ENCODE measurements at regions not wholly inside any gene's neighbourhood (a gene's known extent, or its start where the extent isn't known, plus 50 kb on each side); places are given as distances from the start of the nearest gene placed in this dataset.

DNA sequence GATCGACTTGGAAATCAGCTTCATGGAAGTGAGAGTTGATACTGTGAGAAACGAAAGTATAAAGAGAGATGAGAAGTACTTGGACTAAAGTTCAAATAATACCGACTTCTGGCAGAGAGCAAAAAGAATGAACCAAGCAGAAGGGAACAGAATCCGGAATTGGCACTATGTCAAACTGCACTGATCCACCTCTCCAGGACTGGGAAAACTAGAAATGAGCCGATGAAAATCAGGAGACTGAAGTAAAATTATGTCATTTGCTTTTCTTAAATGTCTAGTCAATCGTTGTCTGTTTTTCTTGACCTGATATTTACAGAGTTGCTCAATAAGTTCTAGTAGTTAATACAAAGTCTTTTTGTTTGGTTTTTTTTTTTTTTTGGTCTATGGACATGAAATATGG, 163.0 kb upstream of the FOXG1 start:
- no peaks in the 10 kb centered on the region for H3K4me1 ChIP-seq (ENCODE audit: insufficient read depth, low read length)
- H3K36me3 ChIP-seq (ENCODE audit: insufficient read depth, low read length), result no peaks in the 10 kb centered on the region
- H3K27me3 ChIP-seq (ENCODE audit: insufficient read depth, low read length, poor library complexity), result no peaks in the 10 kb centered on the region
- ATAC-seq (ENCODE audit: insufficient read depth, low read depth) (no peak), DNase-seq (no peak)
- no peak overlapping the region for H3K27ac ChIP-seq (ENCODE audit: low read length)
- no peak overlapping the region for H3K9ac ChIP-seq (ENCODE audit: low read depth, low read length)
- H4K20me1 ChIP-seq (ENCODE audit: insufficient read depth, low read length), result no peaks in the 10 kb centered on the region
- no peak overlapping the region for H3K4me2 ChIP-seq (ENCODE audit: insufficient read depth, low read length)
- H3K9me3 ChIP-seq (ENCODE audit: insufficient read depth, low read length, severe bottlenecking), result no peaks in the 10 kb centered on the region
- no peak overlapping the region for H3K4me3 ChIP-seq (ENCODE audit: low read depth in 1 of 2, low read length in 2 of 2)
- TF ChIP-seq EZH2 (IDR thresholded peaks at IDR 0.05; ENCODE audit: borderline replicate concordance, low read depth, low read length, severe bottlenecking), result no peak
- TF ChIP-seq, protein P1, sequence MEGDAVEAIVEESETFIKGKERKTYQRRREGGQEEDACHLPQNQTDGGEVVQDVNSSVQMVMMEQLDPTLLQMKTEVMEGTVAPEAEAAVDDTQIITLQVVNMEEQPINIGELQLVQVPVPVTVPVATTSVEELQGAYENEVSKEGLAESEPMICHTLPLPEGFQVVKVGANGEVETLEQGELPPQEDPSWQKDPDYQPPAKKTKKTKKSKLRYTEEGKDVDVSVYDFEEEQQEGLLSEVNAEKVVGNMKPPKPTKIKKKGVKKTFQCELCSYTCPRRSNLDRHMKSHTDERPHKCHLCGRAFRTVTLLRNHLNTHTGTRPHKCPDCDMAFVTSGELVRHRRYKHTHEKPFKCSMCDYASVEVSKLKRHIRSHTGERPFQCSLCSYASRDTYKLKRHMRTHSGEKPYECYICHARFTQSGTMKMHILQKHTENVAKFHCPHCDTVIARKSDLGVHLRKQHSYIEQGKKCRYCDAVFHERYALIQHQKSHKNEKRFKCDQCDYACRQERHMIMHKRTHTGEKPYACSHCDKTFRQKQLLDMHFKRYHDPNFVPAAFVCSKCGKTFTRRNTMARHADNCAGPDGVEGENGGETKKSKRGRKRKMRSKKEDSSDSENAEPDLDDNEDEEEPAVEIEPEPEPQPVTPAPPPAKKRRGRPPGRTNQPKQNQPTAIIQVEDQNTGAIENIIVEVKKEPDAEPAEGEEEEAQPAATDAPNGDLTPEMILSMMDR (IDR thresholded peaks at IDR 0.05; ENCODE audit: borderline replicate concordance, extremely low read depth, low read length, poor library complexity, severe bottlenecking), result no peak
- H3K79me2 ChIP-seq (ENCODE audit: insufficient read depth, low read length), result no peaks in the 10 kb centered on the region
- no peak overlapping the region for H2AFZ ChIP-seq (ENCODE audit: low read depth, low read length)

DNA sequence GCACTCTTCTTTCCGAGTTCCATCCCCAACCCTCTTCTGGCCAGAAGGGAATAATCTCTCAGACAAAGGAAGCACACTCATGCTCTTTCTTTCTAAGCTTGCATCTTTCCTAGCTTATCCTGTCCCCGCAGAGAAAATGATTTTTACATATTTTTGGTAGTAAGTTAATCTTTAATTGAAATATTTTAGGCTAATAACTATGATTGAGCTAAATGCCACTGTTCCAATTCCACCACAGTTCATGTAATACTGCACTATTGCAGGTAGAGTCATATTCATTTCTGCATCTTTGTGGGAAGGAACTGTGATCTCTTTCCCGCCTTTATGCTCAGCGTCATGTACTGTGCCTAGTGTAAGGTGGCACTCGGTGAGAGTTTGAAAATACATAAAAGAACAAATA, 158.9 kb upstream of the FOXG1 start:
- H3K4me3 ChIP-seq (ENCODE audit: low read depth in 1 of 2, low read length in 2 of 2), result no peak overlapping the region
- H3K27ac ChIP-seq (ENCODE audit: low read length), result no peak overlapping the region
- no peak overlapping the region for H2AFZ ChIP-seq (ENCODE audit: low read depth, low read length)
- TF ChIP-seq EZH2 (IDR thresholded peaks at IDR 0.05; ENCODE audit: borderline replicate concordance, low read depth, low read length, severe bottlenecking), result no peak
- TF ChIP-seq, protein P1 (IDR thresholded peaks at IDR 0.05; ENCODE audit: borderline replicate concordance, extremely low read depth, low read length, poor library complexity, severe bottlenecking), result no peak
- no peaks in the 10 kb centered on the region for H3K27me3 ChIP-seq (ENCODE audit: insufficient read depth, low read length, poor library complexity)
- no peaks in the 10 kb centered on the region for H3K79me2 ChIP-seq (ENCODE audit: insufficient read depth, low read length)
- H3K4me1 ChIP-seq (ENCODE audit: insufficient read depth, low read length), result no peaks in the 10 kb centered on the region
- no peak overlapping the region for H3K9ac ChIP-seq (ENCODE audit: low read depth, low read length)
- no peaks in the 10 kb centered on the region for H3K36me3 ChIP-seq (ENCODE audit: insufficient read depth, low read length)
- ATAC-seq (ENCODE audit: insufficient read depth, low read depth) (no peak), DNase-seq (no peak)
- no peaks in the 10 kb centered on the region for H3K9me3 ChIP-seq (ENCODE audit: insufficient read depth, low read length, severe bottlenecking)
- H3K4me2 ChIP-seq (ENCODE audit: insufficient read depth, low read length), result no peak overlapping the region
- H4K20me1 ChIP-seq (ENCODE audit: insufficient read depth, low read length), result no peaks in the 10 kb centered on the region

DNA sequence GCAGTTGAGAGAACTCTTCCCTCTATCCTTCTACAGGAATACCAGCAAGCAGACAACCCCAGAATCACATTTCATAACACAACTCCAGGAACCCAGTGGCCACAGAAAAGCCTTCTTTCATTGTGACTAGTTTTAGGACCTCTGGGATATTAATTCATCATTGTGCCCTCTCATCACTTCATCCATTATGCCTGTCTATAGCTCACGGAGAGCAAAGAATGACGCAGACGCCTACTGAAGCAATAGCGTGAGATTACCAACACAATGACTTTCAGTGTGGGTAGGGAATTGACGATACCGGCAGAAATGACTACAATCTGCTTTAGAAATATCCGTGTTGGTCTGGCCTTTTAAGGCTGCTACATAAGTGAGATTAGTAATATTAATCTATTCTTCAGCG, 158.1 kb upstream of the FOXG1 start:
- TF ChIP-seq, protein P1 (IDR thresholded peaks at IDR 0.05; ENCODE audit: borderline replicate concordance, extremely low read depth, low read length, poor library complexity, severe bottlenecking), result no peak
- no peak for TF ChIP-seq EZH2 (IDR thresholded peaks at IDR 0.05; ENCODE audit: borderline replicate concordance, low read depth, low read length, severe bottlenecking)
- no peaks in the 10 kb centered on the region for H4K20me1 ChIP-seq (ENCODE audit: insufficient read depth, low read length)
- H2AFZ ChIP-seq (ENCODE audit: low read depth, low read length), result no peak overlapping the region
- H3K27me3 ChIP-seq (ENCODE audit: insufficient read depth, low read length, poor library complexity), result no peaks in the 10 kb centered on the region
- no peaks in the 10 kb centered on the region for H3K36me3 ChIP-seq (ENCODE audit: insufficient read depth, low read length)
- H3K4me3 ChIP-seq (ENCODE audit: low read depth in 1 of 2, low read length in 2 of 2), result no peak overlapping the region
- no peak overlapping the region for H3K9ac ChIP-seq (ENCODE audit: low read depth, low read length)
- no peaks in the 10 kb centered on the region for H3K79me2 ChIP-seq (ENCODE audit: insufficient read depth, low read length)
- no peak overlapping the region for H3K27ac ChIP-seq (ENCODE audit: low read length)
- no peaks in the 10 kb centered on the region for H3K4me1 ChIP-seq (ENCODE audit: insufficient read depth, low read length)
- DNase-seq, result no peak
- no peaks in the 10 kb centered on the region for H3K9me3 ChIP-seq (ENCODE audit: insufficient read depth, low read length, severe bottlenecking)
- no peak for ATAC-seq (ENCODE audit: insufficient read depth, low read depth)
- no peak overlapping the region for H3K4me2 ChIP-seq (ENCODE audit: insufficient read depth, low read length)
